Parathyroid adenoma (tissue), 2 donors: ENCODE measurements at regions not wholly inside any gene's neighbourhood (a gene's known extent, or its start where the extent isn't known, plus 50 kb on each side); places are given as distances from the start of the nearest gene placed in this dataset.

Experiments used
- H2AFZ ChIP-seq: fragments of 300-600 bp; sonication (generic); one replicate; pipeline ENCODE4 v1.7.0; 2017; ENCODE audit warnings: antibody characterized with exemption, mild to moderate bottlenecking
- H3K27ac ChIP-seq: fragments of 300-600 bp; sonication (generic); one replicate; pipeline ENCODE4 v1.7.0; 2017
- H3K27me3 ChIP-seq: fragments of 300-600 bp; sonication (generic); one replicate; pipeline ENCODE4 v1.7.0; 2017; ENCODE audit warnings: low read length; ENCODE audit not compliant: control insufficient read depth, insufficient read depth
- H3K36me3 ChIP-seq: fragments of 300-600 bp; sonication (generic); one replicate; pipeline ENCODE4 v1.7.0; 2017; ENCODE audit warnings: low read length; ENCODE audit not compliant: control insufficient read depth, insufficient read depth
- H3K4me1 ChIP-seq: fragments of 300-600 bp; sonication (generic); one replicate; pipeline ENCODE4 v1.7.0; 2017; ENCODE audit warnings: control low read depth
- H3K4me2 ChIP-seq: fragments of 300-600 bp; sonication (generic); one replicate; pipeline ENCODE4 v1.7.0; 2017; ENCODE audit warnings: low read length
- H3K4me3 ChIP-seq: fragments of 300-600 bp; sonication (generic); one replicate; pipeline ENCODE4 v1.7.0; 2017; ENCODE audit warnings: low read depth, low read length
- H3K79me2 ChIP-seq: fragments of 300-600 bp; sonication (generic); one replicate; pipeline ENCODE4 v1.7.0; 2017; ENCODE audit warnings: control low read depth
- H3K9ac ChIP-seq: fragments of 300-600 bp; sonication (generic); one replicate; pipeline ENCODE4 v1.7.0; 2017; ENCODE audit warnings: mild to moderate bottlenecking
- H3K9me3 ChIP-seq: fragments of 300-600 bp; sonication (generic); one replicate; pipeline ENCODE4 v1.7.0; 2017; ENCODE audit warnings: low read length; ENCODE audit not compliant: control insufficient read depth
- TF ChIP-seq, protein P1 (sequence below): fragments of 300-600 bp; sonication (generic); IDR thresholded peaks from one replicate; pipeline ENCODE4 v1.7.0; 2017; ENCODE audit warnings: antibody characterized with exemption, mild to moderate bottlenecking
- donor health status: primary hyperparathyroidism.

DNA sequence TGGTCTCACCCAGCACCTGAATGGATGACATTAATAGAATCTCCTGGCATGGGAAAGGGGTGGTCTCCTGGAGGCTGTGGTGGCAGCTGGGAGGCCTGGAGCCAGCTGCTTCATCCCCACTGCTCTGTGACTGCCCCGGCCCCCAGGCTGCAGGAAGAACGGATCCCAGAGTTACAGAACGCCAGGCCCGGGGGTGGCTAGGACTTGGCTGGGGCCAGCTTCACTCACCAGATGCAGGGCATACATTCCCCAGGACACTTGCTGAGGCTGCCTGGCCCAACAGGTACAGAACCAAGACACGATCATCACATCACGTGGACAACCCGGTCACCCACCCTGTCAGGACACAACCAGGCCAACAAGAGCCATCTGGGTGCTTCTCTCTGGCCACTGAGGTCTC lies 178.6 kb upstream of the SALL3 start:
- H3K9me3 ChIP-seq = no peaks in the 10 kb centered on the region
- no peak overlapping the region for H3K27ac ChIP-seq
- TF ChIP-seq, protein P1, sequence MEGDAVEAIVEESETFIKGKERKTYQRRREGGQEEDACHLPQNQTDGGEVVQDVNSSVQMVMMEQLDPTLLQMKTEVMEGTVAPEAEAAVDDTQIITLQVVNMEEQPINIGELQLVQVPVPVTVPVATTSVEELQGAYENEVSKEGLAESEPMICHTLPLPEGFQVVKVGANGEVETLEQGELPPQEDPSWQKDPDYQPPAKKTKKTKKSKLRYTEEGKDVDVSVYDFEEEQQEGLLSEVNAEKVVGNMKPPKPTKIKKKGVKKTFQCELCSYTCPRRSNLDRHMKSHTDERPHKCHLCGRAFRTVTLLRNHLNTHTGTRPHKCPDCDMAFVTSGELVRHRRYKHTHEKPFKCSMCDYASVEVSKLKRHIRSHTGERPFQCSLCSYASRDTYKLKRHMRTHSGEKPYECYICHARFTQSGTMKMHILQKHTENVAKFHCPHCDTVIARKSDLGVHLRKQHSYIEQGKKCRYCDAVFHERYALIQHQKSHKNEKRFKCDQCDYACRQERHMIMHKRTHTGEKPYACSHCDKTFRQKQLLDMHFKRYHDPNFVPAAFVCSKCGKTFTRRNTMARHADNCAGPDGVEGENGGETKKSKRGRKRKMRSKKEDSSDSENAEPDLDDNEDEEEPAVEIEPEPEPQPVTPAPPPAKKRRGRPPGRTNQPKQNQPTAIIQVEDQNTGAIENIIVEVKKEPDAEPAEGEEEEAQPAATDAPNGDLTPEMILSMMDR = no peak
- no peaks in the 10 kb centered on the region for H3K4me1 ChIP-seq
- no peak overlapping the region for H2AFZ ChIP-seq
- H3K27me3 ChIP-seq = no peaks in the 10 kb centered on the region
- no peaks in the 10 kb centered on the region for H3K36me3 ChIP-seq
- H3K9ac ChIP-seq = no peak overlapping the region
- no peaks in the 10 kb centered on the region for H3K79me2 ChIP-seq
- no peak overlapping the region for H3K4me3 ChIP-seq
- no peak overlapping the region for H3K4me2 ChIP-seq

DNA sequence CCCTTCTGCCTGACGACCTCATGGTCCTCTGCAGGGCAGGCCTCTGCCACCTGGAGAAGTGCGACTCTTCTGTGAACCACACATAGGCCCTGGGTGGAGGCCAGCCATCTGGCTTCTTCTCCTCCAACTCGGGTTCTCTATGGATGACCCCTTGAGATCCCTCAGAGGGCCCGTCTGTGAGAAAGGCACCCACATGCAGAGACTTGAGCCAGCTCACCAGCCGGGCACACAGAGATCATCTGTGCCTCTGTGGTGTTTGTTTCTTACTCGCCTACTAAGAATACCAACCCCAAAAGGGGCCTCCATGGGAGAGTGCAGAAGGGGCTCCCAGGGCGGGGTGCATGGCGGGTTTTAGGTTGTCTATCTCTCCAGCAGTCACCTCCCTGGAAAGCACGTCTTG lies 176.5 kb upstream of the SALL3 start:
- H3K4me3 ChIP-seq = no peak overlapping the region
- H3K27me3 ChIP-seq = no peaks in the 10 kb centered on the region
- H3K9me3 ChIP-seq = no peaks in the 10 kb centered on the region
- H3K36me3 ChIP-seq = no peaks in the 10 kb centered on the region
- TF ChIP-seq, protein P1 = no peak
- no peak overlapping the region for H3K4me2 ChIP-seq
- H3K79me2 ChIP-seq = no peaks in the 10 kb centered on the region
- H3K9ac ChIP-seq = no peak overlapping the region
- H2AFZ ChIP-seq = no peak overlapping the region
- H3K4me1 ChIP-seq = no peaks in the 10 kb centered on the region
- H3K27ac ChIP-seq = no peak overlapping the region

DNA sequence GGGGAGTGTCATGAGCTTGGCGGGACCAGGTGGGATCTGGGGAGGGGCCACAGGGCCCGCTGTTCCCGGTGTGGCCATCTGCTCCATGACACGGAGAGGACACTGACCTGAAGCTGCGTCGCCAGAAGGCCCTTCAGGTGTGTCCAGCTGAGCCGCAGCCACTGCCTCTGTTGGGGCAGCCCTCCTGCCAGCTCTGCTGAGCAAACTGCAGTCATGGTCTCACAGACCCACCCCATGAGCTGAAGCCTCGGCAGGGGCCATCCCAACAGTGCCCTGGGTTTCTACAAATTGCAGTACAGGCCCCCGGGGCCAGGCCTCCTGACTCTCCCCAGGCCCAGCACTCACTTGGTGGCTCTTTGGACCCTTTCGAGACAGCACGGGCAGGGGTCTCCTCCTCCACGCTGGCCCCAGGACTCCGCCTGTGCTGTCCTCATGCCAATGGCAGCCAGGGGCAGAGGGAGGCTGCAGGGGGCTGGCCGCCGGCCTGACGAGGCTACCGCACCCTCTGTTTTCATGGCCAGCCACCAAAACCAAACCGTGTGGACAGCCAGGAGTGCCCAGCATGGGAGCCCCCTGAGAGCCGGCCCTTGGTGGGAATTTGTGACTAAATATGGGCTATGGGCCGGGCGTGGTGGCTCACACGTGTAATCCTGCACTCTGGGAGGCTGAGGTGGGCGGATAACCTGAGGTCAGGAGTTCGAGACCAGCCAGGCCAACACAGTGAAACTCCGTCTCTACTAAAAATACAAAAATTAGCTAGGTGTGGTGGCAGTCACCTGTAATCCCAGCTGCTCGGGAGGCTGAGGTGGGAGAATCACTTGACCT lies 175.2 kb upstream of the SALL3 start:
- Histone ChIP-seq H3K9ac (no peak overlapping the region), H2AFZ (no peak overlapping the region)
- TF ChIP-seq, protein P1 = no peak

DNA sequence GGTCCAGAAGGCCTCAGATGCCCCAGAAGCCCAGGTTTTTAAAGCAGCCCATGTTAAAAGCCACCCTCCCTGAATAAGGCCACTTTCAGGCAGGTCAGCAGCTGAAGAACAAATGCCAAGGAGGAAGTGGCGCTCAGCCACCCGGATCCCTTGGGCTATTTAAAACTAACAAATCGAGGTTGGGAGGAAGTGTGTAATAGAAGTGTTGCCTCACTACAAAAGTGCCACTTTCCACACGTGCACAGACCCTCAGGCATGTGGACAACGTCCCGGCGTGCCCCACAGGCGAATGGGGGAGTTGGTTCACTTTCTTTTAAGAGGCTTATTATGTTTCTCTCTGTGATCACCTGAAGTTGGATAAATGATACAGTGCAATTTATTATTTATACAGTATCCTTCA lies 173.8 kb upstream of the SALL3 start:
- H3K9ac ChIP-seq = no peak overlapping the region
- TF ChIP-seq, protein P1 = no peak
- no peaks in the 10 kb centered on the region for H3K79me2 ChIP-seq
- no peak overlapping the region for H3K4me3 ChIP-seq
- H3K4me1 ChIP-seq = no peaks in the 10 kb centered on the region
- no peaks in the 10 kb centered on the region for H3K27me3 ChIP-seq
- H3K4me2 ChIP-seq = no peak overlapping the region
- H2AFZ ChIP-seq = no peak overlapping the region
- no peaks in the 10 kb centered on the region for H3K36me3 ChIP-seq
- no peaks in the 10 kb centered on the region for H3K9me3 ChIP-seq
- no peak overlapping the region for H3K27ac ChIP-seq

More for the DNA sequence above, 175.2 kb upstream of the SALL3 start:
- Histone ChIP-seq H3K4me3 (no peak overlapping the region), H3K4me1 (no peaks in the 10 kb centered on the region), H3K9me3 (no peaks in the 10 kb centered on the region), H3K27ac (no peak overlapping the region), H3K27me3 (no peaks in the 10 kb centered on the region), H3K79me2 (no peaks in the 10 kb centered on the region), H3K4me2 (no peak overlapping the region), H3K36me3 (no peaks in the 10 kb centered on the region)

DNA sequence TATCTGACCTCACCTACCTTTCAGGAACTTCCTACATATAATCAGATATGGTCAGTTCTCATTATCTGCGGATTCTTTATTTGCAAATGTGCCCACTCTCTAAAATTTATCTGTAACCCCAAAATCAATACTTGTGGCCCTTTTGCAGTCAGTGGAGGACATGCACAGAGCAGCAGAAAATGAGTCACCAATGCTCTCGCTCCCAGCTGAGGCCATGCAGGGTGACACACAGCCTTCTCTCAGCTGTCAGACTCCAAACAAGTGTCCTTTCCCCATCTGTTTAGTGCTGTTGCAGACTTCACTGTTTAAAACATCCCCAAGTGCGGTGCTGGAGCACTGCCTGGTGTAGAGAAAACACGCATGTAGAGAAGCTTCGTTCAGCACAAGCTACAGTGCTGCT lies 171.9 kb upstream of the SALL3 start:
- H2AFZ ChIP-seq = no peak overlapping the region
- TF ChIP-seq, protein P1 = no peak
- H3K4me1 ChIP-seq = no peaks in the 10 kb centered on the region
- H3K9me3 ChIP-seq = no peaks in the 10 kb centered on the region
- no peaks in the 10 kb centered on the region for H3K36me3 ChIP-seq
- peaks cover 5% of the 10 kb centered on the region for H3K27me3 ChIP-seq
- no peak overlapping the region for H3K4me3 ChIP-seq
- H3K4me2 ChIP-seq = no peak overlapping the region
- H3K79me2 ChIP-seq = no peaks in the 10 kb centered on the region
- no peak overlapping the region for H3K27ac ChIP-seq
- no peak overlapping the region for H3K9ac ChIP-seq
